T-helper 22 cell (primary cell): ENCODE measurements at regions not wholly inside any gene's neighbourhood (a gene's known extent, or its start where the extent isn't known, plus 50 kb on each side); places are given as distances from the start of the nearest gene placed in this dataset.
A peak's percentile ranks its signal among the peaks of the same experiment; 100 is the strongest.

Experiments used
- DNase-seq: peaks from one replicate; pipeline ENCODE4 v3.0.0-alpha.2; 2020; ENCODE audit warnings: low read depth

DNA sequence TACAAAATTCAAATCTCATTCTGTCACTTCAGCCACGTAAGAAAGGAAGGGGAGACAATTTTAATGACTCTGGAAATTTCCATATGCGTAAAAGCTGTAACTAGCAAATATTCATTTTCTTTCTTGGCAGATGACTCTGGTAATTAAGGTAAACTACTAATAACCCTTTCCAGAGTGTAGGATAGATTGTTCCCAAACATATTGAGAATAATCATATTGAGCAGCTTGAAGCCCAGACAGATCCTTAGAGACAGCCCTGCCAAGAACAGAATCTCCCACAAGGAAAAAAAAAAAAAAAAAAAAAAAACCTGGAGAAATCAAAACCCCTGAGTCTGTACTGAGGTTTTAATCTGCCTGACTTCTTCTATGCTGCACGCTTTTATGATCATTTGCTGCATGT is 163.6 kb upstream of the TMPO start:
- DNase-seq: no peak

DNA sequence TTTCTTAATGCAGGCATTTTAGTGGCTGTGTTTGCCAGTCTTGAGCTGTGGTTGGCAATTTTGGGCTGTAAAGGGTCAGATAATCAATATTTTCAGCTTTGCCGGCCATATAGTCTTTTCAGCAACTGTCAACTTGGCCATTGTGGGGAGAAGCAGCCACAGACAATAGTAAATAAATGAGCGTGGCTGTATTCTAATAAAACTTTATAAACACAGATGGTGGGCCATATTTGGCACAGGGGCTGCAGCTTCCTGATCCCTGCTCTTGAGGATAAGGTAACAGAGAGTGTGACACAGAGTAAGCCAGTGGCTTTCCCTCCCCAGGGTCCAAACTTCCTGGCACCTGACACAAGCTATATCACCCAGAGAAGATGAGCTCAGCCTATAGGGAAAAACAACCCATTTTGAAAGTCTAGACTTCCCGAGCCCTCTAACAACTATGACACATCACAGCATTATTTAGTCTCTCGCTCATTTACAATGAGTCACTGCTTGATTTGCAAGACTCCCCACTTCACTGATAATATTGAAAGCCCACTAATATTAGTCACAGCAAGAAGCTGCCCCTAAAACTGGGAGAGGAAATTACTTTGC is 163.1 kb upstream of the TMPO start:
- DNase-seq: no peak

DNA sequence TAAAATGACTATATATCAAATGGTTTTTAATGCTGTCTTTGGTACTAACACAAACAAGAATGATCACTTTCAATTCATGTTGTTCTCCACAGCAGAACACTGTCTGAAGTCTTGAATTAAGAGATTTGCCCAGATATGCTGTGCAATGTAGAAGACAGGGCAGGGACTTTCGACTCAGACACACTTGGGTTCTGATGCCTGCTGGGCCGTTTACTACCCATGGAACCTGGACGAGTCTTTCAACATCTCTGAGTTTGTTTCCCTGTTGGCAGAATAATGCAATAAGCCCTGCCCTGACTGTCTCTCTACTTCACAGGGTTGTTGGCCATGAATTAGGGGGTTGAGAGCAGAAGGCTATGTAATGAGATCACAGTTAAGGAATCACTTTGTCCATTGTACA is 162.6 kb upstream of the TMPO start:
- DNase-seq: no peak

DNA sequence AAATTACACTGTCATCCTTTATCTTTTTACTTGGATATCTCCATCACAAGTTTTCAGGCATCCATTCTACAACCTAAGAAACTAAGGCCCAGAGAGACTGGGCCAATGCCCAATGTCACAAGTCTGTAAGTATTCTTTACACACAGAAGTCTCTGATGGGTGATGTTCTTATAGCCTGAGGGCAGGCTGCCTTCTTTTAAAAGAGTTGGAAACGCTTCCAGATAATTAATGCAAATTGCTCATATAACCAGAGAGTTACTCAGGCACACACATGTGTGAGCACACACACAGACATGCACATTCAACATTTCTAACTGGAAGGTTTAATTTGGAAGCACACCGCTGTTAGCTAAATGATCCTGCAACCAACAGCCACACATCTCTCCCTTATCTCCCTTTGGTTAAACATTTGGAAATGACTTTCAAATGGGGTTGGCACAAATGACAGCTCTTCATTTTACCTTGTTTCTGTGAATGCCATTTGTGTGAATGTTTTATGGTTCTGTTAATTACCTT is 160.8 kb upstream of the TMPO start:
- no peak for DNase-seq

DNA sequence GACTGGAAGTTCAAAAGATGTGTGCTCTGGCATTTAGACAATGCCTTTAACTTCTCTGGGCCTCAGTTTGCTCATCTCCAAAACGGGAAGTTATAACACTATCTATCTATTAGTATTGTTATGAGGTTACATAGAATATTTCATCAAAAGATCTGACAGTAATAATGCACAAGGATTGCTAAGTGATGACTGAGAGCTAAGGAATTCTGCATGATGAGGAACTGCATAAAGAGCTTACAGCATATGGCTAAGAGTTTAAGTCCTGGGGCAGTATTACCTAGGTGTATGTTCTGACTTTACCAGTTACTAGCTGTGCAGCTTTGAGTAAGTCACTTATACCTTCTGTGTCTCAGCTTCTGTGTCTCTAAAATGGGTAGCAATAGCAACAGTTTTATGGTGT is 160.1 kb upstream of the TMPO start:
- DNase-seq: no peak

DNA sequence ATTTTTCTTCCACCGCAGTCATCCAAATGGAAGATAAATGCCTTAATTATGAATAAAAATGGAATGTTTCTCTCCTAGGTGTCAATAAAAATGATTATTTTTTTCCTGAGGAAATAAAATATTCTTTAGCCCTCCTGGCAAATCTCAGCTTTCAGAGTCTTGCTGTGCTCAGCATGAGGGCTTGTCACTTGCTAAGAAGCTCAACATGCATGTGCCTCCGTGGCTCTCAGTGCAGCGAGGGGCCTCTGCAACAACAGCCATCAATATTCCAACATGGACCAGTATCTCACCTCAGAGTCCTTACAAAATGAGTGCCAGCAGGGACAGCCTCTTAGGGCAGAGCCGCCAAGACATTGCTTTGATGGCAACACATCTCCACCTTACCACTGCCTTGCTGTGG is 159.5 kb upstream of the TMPO start:
- DNase-seq: no peak

DNA sequence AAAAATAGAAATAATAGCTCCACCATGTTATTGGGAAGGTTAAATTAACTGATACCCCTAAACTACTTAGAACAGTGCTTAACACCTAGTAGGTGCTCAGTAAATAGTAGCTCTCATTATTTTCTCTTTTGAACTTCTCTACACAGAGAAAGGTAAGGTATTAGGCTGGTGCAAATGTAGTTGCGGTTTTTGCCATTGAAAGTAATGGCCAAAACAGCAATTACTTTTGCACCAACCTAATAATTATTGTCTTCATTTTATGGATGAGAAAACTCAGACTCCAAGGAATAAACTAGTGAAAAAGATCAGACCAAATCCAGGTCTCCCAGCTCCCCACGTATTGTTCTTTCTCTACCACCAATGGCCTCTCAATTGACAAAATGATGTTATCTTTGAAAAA is 157.2 kb upstream of the TMPO start:
- no peak for DNase-seq

DNA sequence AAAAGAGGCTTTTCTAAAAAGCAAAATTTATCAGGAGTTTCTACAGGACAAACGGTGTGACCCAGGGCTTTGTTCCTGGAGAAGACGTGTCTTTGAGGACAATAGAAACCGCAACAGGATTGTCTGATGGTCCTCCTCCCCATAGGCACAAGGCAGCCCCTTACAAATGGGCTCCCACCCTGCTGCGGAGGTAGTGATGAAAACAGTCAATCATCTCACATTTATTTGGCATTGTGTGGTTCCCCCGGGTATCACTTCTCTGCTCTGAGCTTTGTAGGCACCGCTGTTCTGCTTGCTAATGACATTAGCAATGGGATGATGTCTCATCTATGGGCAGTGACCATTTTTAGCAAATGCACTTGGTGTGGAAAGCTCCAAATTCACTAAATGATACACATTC is 155.5 kb upstream of the TMPO start:
- no peak for DNase-seq

DNA sequence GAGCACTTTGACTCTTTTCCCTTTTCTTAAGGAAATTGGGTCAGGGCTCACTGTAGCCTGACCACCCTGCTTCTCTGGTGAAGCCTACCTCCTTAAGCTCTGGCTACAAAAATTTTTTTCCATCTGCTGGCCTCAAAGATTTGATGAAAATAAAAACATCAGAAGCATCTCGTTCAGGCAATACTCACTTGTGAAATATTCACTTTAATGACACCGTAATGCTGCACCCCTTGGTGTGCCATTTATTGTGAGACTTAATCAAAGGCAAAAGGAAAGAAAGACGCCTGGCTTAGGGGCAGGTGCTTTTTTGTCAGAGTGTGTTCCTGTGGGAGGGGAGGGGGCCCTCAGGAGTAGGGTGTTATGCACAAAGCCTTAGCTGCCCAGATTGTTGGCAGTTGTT is 155.0 kb upstream of the TMPO start:
- DNase-seq: no peak

DNA sequence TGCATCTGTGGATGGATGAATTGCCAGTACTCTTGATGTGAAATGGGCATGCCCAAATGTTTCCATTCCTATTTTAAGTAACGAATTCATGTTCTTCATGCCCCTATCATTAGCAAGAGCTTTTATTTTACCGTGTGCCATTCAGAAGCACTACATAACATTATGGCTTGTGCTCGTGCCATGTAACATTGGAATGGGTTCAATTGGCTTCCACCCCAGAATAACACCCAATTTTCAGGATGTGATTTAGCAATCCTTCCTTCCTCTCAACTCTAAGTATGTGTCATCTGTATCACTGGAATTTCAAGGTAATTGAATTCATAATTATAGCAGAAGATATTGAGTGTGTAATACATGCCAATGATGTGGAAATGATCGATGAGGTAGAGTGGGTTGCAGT is 145.8 kb upstream of the TMPO start:
- DNase-seq: no peak

DNA sequence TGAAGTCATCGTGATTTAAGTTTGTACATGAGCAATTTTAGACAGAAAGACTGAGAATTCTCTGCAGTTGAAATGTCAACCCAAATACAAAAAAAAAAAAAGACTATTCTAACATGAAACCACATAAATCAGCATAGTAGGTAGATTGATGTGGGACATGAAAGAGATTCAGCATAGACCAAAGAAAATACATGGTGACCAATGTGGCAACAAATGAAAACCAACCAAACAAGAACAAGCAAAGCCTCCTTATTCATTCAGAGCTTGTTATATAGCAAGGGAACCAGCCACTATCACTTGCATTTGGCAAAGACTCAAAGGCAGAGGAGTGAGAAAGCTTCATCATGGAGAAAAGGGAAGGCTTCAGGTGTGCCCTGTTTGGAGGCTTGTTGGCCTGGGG is 144.4 kb upstream of the TMPO start:
- no peak for DNase-seq

DNA sequence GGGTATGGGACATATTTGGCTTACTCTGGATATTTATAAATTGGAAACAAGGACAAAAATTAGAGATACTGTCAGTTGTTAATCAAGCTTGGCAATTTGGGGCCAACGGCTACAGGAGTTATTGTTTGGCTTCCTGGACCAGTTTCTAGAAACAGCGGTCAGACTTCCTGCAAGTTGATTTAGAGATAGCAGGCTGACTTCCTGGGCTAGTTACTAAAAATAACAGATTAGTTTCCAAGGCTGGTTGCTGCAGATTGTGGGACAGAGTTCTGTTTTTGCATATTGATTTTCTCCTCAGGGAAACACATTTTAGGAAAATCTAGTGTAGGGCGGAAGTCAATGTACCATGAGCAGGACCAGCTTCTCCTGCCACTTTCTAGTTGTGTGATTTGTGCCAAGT is 144.0 kb upstream of the TMPO start:
- DNase-seq: no peak

DNA sequence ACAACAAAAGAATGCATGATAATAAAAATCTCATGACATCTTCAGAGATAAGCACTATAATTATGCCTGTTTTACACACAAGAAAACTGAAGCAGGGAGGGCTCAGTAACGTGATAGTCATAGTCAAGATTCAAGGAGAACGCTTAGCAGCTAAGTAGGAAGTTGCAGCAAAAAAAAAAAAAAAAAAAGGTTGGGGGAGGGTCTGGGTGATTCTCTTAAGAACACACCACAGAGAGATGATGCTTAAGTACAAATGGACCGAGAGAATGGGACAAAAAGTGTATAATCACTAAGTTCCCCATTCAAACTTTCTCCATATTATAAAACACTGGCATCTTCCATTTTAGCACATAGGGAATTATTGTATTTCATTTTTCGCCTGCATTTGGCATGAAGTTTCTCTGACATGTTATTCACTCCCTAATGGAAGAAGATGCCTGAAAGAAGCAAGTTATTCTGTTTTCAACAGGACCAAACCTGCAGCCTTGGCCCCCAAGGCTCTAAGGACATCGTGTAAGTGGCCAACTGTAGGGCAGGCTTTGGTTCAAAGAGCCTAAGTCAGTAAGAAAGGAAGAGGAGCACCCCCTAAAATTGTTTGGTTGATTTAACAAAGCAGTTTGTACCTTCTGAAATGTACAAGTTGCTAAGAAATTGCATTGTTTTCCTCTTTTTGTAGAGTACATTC is 142.9 kb upstream of the TMPO start:
- DNase-seq: no peak

DNA sequence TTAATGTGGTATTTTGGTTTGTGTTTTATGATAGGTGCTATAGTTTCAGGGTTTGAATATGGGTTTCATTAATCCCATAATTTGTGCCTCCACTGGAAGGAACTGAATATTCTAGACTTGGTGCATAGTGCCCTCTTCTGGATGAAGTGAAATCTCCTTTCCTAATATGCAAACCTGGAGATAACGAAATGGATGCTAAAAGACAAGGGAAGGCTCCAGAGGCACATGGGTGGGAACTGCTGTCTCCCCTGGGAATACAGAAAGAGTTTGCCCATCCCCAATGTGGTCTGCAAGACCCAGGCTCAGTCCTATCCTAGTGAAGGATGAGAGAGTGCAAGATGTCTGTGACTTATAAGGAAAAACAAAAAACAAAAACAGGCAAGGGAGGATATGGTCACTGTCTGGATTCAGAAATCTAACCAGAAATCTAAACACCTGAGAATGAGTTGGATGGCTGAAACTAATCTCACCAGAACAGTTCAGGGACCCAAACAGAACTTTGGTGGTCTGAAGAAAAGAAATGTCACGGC is 142.3 kb upstream of the TMPO start:
- DNase-seq: no peak

DNA sequence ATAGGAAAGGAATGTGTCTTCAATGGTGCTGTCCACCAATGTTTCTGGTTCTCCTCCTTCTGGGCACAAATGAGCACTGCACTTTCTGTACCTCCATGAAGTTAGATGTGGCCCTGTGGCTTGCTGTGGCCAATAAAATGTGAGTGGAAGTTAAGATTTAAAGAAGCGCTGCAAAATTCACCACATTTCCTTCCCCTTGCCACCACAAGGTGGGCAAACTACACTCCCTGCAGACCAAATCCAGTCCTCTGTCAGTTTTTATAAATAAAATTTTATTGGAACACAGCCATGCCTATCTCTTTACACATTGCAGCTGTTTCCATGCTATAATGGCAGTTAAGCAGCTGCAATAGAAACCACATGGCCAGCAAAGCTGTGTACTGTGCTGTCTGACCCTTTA is 141.4 kb upstream of the TMPO start:
- no peak for DNase-seq

DNA sequence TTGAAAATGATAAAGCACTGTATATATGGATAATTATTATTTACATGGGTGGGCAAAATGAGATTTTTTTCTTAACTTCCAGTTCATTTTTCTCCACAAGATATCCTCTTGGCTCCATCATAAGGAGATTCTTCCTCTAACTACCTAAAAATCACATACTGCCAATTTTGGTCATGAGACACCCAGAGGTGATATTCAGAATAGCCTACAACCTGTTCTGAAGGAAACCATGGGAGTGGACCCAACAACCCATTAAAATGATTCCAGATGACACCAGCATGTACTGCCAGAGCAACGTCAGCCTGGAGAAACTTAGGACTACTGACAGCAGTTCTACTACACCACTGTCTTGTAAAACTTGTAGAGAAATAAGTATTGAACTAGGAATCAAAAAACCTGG is 136.3 kb upstream of the TMPO start:
- DNase-seq: no peak

DNA sequence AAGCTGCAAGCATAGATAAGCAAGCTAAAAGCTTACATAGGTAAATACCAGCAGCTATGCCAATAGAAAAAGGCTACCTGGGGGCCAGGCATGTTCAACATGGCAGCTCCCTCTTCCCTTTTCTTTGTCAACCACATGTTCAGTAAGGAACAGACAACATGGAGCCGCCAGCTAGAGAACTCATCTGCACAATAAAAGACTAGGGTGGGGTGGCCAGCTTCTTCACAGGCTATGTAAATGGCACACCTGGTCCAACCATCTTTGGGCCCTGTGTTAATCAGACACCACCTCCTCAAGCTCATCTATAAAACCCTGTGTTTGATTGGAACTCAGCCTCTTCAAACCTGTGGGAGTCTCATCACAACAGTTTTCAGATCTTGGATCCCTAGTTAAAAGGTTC is 129.7 kb upstream of the TMPO start:
- no peak for DNase-seq

DNA sequence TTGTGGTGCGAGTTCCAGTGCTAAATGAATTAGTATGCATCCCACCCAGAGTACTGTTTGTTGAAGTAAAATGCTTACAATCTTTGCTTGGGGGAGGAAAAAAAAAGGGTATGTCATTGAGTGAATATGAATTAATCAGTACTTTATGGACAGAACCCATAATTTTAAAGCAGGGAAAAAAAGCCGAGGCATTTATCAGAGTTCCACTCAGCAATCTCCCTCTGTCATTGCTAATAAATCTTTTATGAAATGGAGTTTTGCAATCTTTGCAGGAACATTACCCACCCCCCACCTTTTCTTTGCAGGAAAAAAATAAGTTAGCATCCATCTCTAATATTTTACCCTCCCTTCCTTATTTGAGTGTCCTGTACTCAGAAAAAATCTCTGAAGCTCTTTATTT is 127.9 kb upstream of the TMPO start:
- DNase-seq: no peak

DNA sequence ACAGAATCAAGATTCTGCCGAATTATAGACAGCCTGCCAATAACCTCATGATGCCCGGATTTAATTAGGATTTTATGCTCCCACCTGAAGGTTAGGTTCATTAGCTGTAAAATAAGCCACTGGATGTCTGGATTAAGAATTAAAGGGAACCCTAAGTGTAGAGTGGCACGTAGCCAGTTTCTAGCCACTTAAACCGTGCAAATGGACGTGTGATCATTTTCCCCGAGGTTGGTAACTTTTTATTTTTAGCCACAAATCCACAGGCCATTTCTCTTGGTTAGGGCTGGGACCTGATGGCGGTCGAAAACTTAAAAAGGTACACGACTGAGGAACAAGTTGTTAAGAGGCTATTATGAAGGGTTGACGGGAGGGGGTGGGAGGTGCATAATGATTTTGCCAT is 127.3 kb upstream of the TMPO start:
- DNase-seq: no peak

DNA sequence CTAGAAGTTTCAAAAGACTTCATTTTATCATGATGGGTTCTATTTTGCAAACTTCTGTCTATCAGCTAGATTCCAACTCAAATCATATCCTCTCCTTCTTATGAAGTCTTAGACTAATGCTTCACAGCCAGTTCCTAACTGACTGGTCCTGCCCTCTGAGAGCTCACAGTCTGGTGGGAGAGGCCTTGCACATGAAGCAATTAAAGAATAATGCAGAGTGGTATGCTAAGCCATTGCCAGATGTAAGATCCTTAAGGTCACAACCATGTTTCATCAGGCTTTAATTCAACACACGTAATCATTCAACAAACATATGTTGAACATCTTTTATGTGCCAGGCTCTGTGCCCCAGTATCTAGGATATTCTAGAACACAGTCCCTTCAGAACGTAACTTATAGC is 125.8 kb upstream of the TMPO start:
- DNase-seq: no peak

DNA sequence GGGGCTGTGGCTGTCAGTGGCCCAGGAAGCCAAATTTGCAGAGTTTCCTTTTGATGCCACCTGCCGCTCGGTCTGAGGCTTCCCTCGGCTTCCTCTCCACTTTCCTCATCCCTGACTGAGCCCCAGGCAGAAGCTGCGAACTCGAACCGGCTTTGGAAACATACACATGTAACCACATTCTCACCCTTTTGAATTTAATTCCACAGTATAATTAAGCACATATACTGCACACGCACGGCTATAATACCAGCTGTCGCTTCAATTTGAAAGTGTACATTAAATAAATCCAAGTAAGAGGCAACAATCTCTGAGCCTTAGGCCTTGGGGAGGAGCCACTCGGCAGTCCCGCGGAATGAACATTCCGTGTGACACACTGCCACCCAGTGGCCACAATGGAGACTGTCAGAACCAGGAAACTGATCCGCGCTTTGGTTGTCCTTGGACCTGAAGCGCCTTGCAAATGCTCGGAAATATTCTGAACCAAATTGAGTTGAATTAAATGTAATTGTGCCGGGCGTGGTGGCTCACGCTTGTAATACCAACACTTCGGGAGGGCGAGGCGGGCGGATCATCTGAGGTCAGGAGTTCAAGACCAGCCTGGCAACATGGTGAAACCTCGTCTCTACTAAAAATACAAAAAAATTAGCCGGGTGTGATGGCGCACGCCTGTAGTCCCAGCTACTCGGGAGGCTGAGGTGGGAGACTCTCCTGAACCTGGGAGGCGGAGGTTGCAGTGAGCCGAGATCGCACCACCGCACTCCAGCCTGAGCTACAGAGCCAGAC is 117.9 kb upstream of the TMPO start:
- DNase-seq: peak; percentile 56

DNA sequence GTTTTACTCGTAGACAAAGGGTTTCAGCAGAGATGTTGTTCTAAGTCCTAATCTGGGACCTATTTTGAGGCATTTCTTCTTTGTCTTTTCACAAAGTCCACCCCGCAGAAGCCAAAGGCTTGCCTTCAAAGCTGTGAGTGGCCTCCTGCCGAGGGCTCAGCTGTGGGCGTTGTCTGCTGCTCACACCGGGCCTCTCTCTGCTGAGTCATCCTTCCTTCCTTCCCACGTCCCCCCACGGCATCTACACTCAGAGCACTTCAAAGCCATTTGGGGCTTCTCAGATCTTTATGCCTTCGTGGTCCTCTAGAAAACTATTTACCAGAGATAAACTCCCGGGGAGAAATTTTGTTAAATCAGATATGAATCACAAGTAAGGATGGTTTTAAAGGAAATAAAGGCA is 115.9 kb upstream of the TMPO start:
- DNase-seq: peak; percentile 42

DNA sequence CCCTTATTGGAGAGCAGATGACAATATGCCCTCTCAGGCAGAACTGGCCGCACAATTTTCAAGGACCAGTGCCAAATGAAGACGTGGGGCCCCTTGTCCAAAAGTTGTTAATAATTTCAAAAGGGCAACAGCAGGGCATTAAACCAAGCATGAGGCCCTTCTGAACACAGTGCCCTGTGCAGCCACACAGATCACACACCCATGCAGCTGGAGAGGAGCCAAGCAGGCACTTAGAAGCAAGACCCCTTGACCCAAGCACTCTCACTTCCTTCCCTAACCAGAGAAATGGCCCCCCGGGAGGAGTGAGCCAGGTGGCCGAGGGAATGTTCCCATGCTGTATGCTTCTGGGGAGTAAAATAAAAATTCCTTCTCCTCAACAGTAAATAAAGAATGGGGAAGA is 114.0 kb upstream of the TMPO start:
- no peak for DNase-seq
